Medulla oblongata (tissue), 1 donor: ENCODE measurements at regions not wholly inside any gene's neighbourhood (a gene's known extent, or its start where the extent isn't known, plus 50 kb on each side); places are given as distances from the start of the nearest gene placed in this dataset.

ENCODE experiments used
- DNase-seq: peaks from one replicate; pipeline ENCODE4 v3.0.0-alpha.2; 2015; ENCODE audit errors: extremely low spot score

- no peak for DNase-seq
Measured at GRCh38 chr6:148653138-148653776, 93.6 kb upstream of the UST start.

GRCh38 chr6:148657048-148657447, 89.8 kb upstream of the UST start:
- peak; percentile 76 for DNase-seq

- no peak for DNase-seq
Measured at GRCh38 chr6:148658681-148659430, 88.0 kb upstream of the UST start.

GRCh38 chr6:148667395-148667794, 79.4 kb upstream of the UST start:
- no peak for DNase-seq

- no peak for DNase-seq
Measured at GRCh38 chr6:148671085-148671484, 75.7 kb upstream of the UST start.

GRCh38 chr6:148671952-148672351, 74.9 kb upstream of the UST start:
- no peak for DNase-seq

GRCh38 chr6:148674306-148674705, 72.5 kb upstream of the UST start:
- no peak for DNase-seq

- DNase-seq, result peak; percentile 10
Measured at GRCh38 chr6:148677594-148678476, 69.0 kb upstream of the UST start.

GRCh38 chr6:148678682-148679081, 68.1 kb upstream of the UST start:
- DNase-seq, result no peak

GRCh38 chr6:148681666-148682065, 65.2 kb upstream of the UST start:
- DNase-seq, result no peak

GRCh38 chr6:148682252-148682651, 64.6 kb upstream of the UST start:
- DNase-seq, result no peak

GRCh38 chr6:148682990-148683389, 63.8 kb upstream of the UST start:
- DNase-seq, result peak; percentile 61

- no peak for DNase-seq
Measured at GRCh38 chr6:148689168-148689567, 57.7 kb upstream of the UST start.

GRCh38 chr6:148693882-148694484, 52.8 kb upstream of the UST start:
- DNase-seq, result no peak
